Loucy (cell line): ENCODE measurements at regions not wholly inside any gene's neighbourhood (a gene's known extent, or its start where the extent isn't known, plus 50 kb on each side); places are given as distances from the start of the nearest gene placed in this dataset.

Experiments
- CTCF ChIP-seq: fragments of 200-600 bp; sonication (generic); conservative IDR thresholded peaks from 2 replicates; pipeline ENCODE4 v1.5.1; 2014; ENCODE audit warnings: mild to moderate bottlenecking, antibody characterized with exemption, low read length
- EZH2phosphoT487 ChIP-seq: fragments of 200-600 bp; IDR thresholded peaks from 2 replicates; pipeline ENCODE4 v1.6.1; 2018; ENCODE audit warnings: antibody characterized with exemption, mild to moderate bottlenecking, moderate library complexity, borderline replicate concordance

- TF ChIP-seq CTCF = no peak
- TF ChIP-seq EZH2phosphoT487 = no peak
Measured at GRCh38 chr7:52944921-52945320, 90.5 kb upstream of the POM121L12 start.
